Breast epithelium (tissue), 4 donors: ENCODE measurements at regions not wholly inside any gene's neighbourhood (a gene's known extent, or its start where the extent isn't known, plus 50 kb on each side); places are given as distances from the start of the nearest gene placed in this dataset.

ENCODE experiments used
- DNase-seq, 2 donors: peaks; one replicate each; pipeline ENCODE4 v3.0.0-alpha.2; 2019; ENCODE audit warnings: low spot score in 2 of 2
- H3K27ac ChIP-seq, 2 donors: fragments of 200-600 bp; sonication (generic) in 1 of 2; one replicate each; pipeline ENCODE4 v1.5.1; 2016 to 2019; ENCODE audit warnings: mild to moderate bottlenecking in 1 of 2
- H3K27me3 ChIP-seq, 2 donors: fragments of 200-600 bp; sonication (generic) in 1 of 2; one replicate each; pipeline versions ENCODE4 v1.5.1 to v1.6.0; 2017 to 2019; ENCODE audit warnings: control low read depth in 1 of 2, mild to moderate bottlenecking in 1 of 2
- H3K36me3 ChIP-seq: fragments of 200-600 bp; one replicate; pipeline ENCODE4 v1.5.1; 2019
- H3K4me1 ChIP-seq, 2 donors: fragments of 200-600 bp; sonication (generic); one replicate each; pipeline ENCODE4 v1.5.1; 2016 to 2019; ENCODE audit warnings: control low read depth in 1 of 2
- H3K4me3 ChIP-seq, 3 donors: fragments of 200-600 bp; sonication (generic); 1 replicate in 2 of 3; 2 replicates in 1 of 3; pipeline ENCODE4 v1.5.1; 2016 to 2019; ENCODE audit warnings: mild to moderate bottlenecking in 3 of 3, moderate library complexity in 2 of 3
- H3K9me3 ChIP-seq, 2 donors: fragments of 200-600 bp; sonication (generic) in 1 of 2; one replicate each; pipeline ENCODE4 v1.5.1; 2016 to 2019; ENCODE audit warnings: control low read depth in 1 of 2
- POLR2A ChIP-seq: fragments of 450-650 bp; IDR thresholded peaks from one replicate; pipeline ENCODE4 v1.6.1; 2016; ENCODE audit warnings: antibody characterized with exemption, mild to moderate bottlenecking, moderate library complexity
- POLR2AphosphoS5 ChIP-seq, 3 donors: sonication (generic); formaldehyde crosslinking; IDR thresholded peaks; one replicate each; pipeline ENCODE4 v1.6.1; 2017; ENCODE audit warnings: antibody characterized with exemption in 3 of 3
- intact Hi-C: fragments of 100-400 bp; cut with DNase I; formaldehyde crosslinking; loops from one replicate; pipeline ENCODE4 v1.15.1; 2023; ENCODE audit warnings: low total_unique reads
- TF ChIP-seq, protein P1 (sequence below), 3 donors: fragments of 450-650 bp; IDR thresholded peaks; one replicate each; pipeline ENCODE4 v1.5.1; 2016 to 2017; ENCODE audit warnings: antibody characterized with exemption in 3 of 3, mild to moderate bottlenecking in 3 of 3, moderate library complexity in 3 of 3

DNA sequence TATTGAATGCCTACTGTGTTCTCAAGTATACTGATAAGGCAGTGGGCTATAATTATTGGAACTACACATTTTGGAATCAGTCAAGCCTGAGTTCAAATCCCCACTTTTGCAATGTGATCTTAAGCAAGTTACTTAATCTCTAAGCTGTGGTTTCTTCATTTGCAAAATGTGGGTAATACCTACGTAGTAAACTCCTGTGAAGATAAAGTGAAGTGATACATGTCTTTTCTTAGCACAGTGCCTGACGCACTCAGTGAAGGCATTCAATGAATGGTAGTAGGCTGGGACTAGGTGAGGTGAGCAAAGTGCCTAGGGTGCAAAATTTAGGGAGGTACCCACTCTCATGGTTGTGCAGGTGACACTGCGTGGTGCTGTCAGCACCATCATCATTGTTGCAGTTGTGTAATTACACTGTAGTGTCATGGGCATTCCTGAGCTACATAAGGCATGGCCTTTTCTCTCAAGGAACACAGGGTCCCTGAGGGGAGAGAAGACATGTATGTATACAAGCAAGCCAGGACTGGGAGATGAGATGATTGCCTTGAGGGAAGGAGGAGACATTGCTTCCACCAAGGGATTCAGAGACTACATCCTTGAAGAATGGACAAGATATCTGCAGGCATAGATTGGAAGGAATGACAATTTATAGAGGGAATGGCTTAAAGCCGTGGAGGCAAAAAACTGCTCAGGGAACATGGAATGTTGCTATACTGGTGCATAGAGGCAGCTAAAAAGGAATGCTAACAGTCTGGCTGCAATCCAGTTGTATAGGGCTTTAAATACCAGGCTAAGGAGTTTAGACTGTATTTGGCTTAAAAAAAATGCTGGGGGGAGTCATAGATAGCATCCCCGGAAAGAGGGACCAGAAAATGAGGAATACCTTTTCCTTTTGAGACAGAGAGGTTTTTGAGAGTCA is 129.2 kb upstream of the ARHGAP5 start:
- intact Hi-C loops, result no loop called here
- no peak for DNase-seq
- TF ChIP-seq POLR2A, result no peak
- TF ChIP-seq, protein P1, sequence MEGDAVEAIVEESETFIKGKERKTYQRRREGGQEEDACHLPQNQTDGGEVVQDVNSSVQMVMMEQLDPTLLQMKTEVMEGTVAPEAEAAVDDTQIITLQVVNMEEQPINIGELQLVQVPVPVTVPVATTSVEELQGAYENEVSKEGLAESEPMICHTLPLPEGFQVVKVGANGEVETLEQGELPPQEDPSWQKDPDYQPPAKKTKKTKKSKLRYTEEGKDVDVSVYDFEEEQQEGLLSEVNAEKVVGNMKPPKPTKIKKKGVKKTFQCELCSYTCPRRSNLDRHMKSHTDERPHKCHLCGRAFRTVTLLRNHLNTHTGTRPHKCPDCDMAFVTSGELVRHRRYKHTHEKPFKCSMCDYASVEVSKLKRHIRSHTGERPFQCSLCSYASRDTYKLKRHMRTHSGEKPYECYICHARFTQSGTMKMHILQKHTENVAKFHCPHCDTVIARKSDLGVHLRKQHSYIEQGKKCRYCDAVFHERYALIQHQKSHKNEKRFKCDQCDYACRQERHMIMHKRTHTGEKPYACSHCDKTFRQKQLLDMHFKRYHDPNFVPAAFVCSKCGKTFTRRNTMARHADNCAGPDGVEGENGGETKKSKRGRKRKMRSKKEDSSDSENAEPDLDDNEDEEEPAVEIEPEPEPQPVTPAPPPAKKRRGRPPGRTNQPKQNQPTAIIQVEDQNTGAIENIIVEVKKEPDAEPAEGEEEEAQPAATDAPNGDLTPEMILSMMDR (IDR thresholded peaks at IDR 0.05), result no peak
- no peak for TF ChIP-seq POLR2AphosphoS5 (IDR thresholded peaks at IDR 0.05)
- Histone ChIP-seq H3K27me3 (no peaks in the 10 kb centered on the region), H3K36me3 (no peaks in the 10 kb centered on the region), H3K4me3 (no peak overlapping the region), H3K27ac (no peak overlapping the region), H3K4me1 (no peaks in the 10 kb centered on the region), H3K9me3 (no peaks in the 10 kb centered on the region)

DNA sequence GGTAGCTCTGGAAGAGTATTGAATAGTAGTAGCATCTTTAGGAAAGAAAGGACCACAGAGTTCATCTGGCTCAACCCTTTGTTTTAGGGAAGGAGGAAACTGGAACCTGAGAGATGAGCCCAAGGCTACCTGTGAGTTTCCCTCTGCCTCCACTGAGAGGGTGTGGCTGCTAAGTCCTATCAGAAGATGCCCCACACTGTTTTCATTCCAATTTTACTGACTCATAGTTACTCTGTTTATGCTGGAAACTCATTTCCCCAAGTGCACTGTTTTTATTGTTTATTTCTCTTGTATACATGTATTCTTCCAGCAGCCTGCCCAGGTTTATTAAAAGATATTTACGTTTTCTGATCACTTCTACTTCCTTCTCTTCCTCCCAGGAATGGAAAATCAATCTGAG is 127.4 kb upstream of the ARHGAP5 start:
- Histone ChIP-seq H3K27ac (no peak overlapping the region), H3K27me3 (no peaks in the 10 kb centered on the region), H3K9me3 (no peaks in the 10 kb centered on the region), H3K4me1 (no peaks in the 10 kb centered on the region), H3K36me3 (no peaks in the 10 kb centered on the region), H3K4me3 (no peak overlapping the region)
- intact Hi-C loops, result no loop called here
- no peak for TF ChIP-seq POLR2AphosphoS5 (IDR thresholded peaks at IDR 0.05)
- TF ChIP-seq, protein P1 (IDR thresholded peaks at IDR 0.05), result no peak
- TF ChIP-seq POLR2A, result no peak
- DNase-seq, result no peak

DNA sequence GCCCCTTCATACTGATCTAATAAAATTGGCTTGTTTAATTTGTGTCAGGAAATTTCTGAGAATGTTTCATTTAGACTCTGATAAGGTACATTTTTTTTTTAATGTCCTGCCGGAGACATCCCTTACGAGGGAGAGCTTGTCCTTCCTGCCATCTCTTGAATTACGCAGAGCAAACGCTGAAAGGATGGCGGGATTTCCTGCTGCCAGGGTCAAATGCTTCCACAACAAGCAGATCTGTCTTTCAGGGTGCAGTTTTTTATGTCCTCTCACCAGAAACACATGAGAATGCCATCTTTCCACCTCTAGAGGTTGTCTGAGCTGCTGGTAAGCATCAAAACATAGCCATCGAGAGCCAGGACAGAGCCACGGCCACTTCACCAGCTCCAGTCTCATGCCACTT is 126.8 kb upstream of the ARHGAP5 start:
- Histone ChIP-seq H3K9me3 (no peaks in the 10 kb centered on the region), H3K36me3 (no peaks in the 10 kb centered on the region), H3K27ac (no peak overlapping the region), H3K27me3 (no peaks in the 10 kb centered on the region), H3K4me1 (no peaks in the 10 kb centered on the region), H3K4me3 (no peak overlapping the region)
- intact Hi-C loops, result no loop called here
- no peak for DNase-seq
- TF ChIP-seq, protein P1 (IDR thresholded peaks at IDR 0.05), result no peak
- no peak for TF ChIP-seq POLR2AphosphoS5 (IDR thresholded peaks at IDR 0.05)
- TF ChIP-seq POLR2A, result no peak

DNA sequence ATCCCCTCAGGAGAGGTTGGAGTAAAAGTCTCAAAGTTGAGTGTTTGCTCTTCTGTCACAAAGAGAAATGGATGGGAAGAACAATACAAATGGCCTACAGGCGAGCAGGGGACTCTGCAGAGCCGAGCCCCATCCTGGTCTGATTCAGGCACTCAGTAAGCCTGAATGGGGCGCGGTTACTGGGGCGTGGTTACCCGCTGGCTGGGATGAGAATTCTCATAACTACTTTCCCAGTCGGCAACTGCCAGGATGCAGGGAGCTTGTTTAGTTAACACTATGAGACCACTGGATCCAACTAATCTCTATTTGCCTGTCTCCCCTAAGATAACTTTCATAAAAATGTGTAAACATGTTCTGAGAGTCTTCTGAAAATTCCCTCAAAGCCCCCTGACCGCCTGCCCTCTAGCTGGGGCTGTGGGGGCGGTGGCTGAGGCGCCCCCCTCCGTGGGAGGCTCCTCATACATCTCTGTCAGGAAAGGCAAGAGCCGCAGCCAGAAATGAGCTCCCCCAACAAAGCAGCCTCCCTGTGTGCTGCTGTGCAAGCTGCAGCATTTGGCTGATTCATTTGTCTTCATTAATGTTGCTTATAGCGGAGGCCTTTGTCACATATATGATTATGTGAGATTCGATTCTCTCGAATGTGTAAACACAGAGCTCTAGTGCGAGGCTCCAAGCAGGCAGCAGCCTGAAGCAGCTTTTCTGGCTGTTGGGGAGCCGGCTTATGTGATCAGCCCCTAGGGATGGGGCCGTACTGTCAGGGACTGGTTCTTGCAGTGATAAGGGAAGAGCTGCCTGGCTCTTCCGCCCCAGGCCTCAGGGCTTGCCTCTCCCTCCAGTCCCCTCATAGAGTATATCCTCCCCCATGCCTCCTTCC is 126.1 kb upstream of the ARHGAP5 start:
- no peak overlapping the region for H3K4me3 ChIP-seq
- DNase-seq, result no peak
- no peaks in the 10 kb centered on the region for H3K27me3 ChIP-seq
- H3K27ac ChIP-seq, result no peak overlapping the region
- no peaks in the 10 kb centered on the region for H3K4me1 ChIP-seq
- no peaks in the 10 kb centered on the region for H3K9me3 ChIP-seq
- intact Hi-C loops, result no loop called here
- H3K36me3 ChIP-seq, result no peaks in the 10 kb centered on the region
- TF ChIP-seq, protein P1 (IDR thresholded peaks at IDR 0.05), result no peak
- no peak for TF ChIP-seq POLR2A
- no peak for TF ChIP-seq POLR2AphosphoS5 (IDR thresholded peaks at IDR 0.05)

DNA sequence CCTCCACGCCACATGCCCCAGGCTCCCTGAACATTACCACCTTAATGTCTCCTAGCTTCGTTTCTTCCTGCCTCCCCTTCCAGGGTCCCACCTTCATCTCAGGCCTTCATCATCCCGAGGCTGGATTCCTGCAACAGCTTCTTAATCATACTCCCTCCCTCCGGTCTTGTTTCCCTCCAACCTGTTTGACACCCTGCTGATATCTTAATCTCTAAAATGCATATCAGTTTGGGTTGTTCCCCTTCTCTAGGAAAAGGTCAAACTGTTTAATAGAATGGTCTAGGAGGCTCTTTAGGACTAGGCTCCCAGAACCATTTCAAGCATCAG is 125.5 kb upstream of the ARHGAP5 start:
- no peak for DNase-seq
- Histone ChIP-seq H3K4me3 (no peak overlapping the region), H3K36me3 (no peaks in the 10 kb centered on the region), H3K9me3 (no peaks in the 10 kb centered on the region), H3K27ac (no peak overlapping the region), H3K4me1 (no peaks in the 10 kb centered on the region), H3K27me3 (no peaks in the 10 kb centered on the region)
- TF ChIP-seq POLR2AphosphoS5 (IDR thresholded peaks at IDR 0.05) (no peak), POLR2A (no peak)
- TF ChIP-seq, protein P1 (IDR thresholded peaks at IDR 0.05), result no peak
- intact Hi-C loops, result no loop called here
